DND-41 (cell line): ENCODE measurements at regions not wholly inside any gene's neighbourhood (a gene's known extent, or its start where the extent isn't known, plus 50 kb on each side); places are given as distances from the start of the nearest gene placed in this dataset.

ENCODE experiments used
- ATAC-seq: fragments of 200-7000 bp; cut with Tn5 transposase; 3 replicates; pipeline ENCODE4 v1.9.1; 2021; ENCODE audit warnings: low read depth; ENCODE audit not compliant: insufficient read depth
- DNase-seq: peaks from one replicate; pipeline ENCODE4 v3.0.0-alpha.2; 2020
- H2AFZ ChIP-seq: 2 replicates; pipeline ENCODE4 v1.6.0; 2012; ENCODE audit warnings: low read depth, low read length
- H3K27ac ChIP-seq: 2 replicates; pipeline ENCODE4 v1.5.1; 2012; ENCODE audit warnings: low read length, inconsistent platforms
- H3K27me3 ChIP-seq: fragments of 200-600 bp; sonication (generic); 2 replicates; pipeline ENCODE4 v1.6.0; 2012; ENCODE audit warnings: low read length, mild to moderate bottlenecking, inconsistent platforms; ENCODE audit not compliant: insufficient read depth, poor library complexity
- H3K36me3 ChIP-seq: 2 replicates; pipeline ENCODE4 v1.5.1; 2012; ENCODE audit warnings: low read length, inconsistent platforms; ENCODE audit not compliant: insufficient read depth
- H3K4me1 ChIP-seq: 2 replicates; pipeline ENCODE4 v1.5.1; 2012; ENCODE audit warnings: mild to moderate bottlenecking, low read length; ENCODE audit not compliant: insufficient read depth
- H3K4me2 ChIP-seq: 2 replicates; pipeline ENCODE4 v1.6.0; 2012; ENCODE audit warnings: mild to moderate bottlenecking, moderate library complexity, low read length, inconsistent platforms; ENCODE audit not compliant: insufficient read depth
- H3K4me3 ChIP-seq, 2 experiments: fragments of 200-600 bp in 1 of 2; shearing (Covaris generic) in 1 of 2; 2 replicates each; pipeline ENCODE4 v1.5.1; 2012 to 2016; ENCODE audit warnings: inconsistent platforms in 2 of 2, low read length in 2 of 2, mild to moderate bottlenecking in 2 of 2, low read depth in 1 of 2, moderate library complexity in 1 of 2
- H3K79me2 ChIP-seq: 2 replicates; pipeline ENCODE4 v1.6.0; 2012; ENCODE audit warnings: low read length, inconsistent platforms; ENCODE audit not compliant: insufficient read depth
- H3K9ac ChIP-seq: 2 replicates; pipeline ENCODE4 v1.6.0; 2012; ENCODE audit warnings: low read depth, mild to moderate bottlenecking, inconsistent platforms, low read length, moderate library complexity
- H3K9me3 ChIP-seq: 2 replicates; pipeline ENCODE4 v1.5.1; 2012; ENCODE audit warnings: low read length, moderate library complexity, mild to moderate bottlenecking, inconsistent platforms; ENCODE audit not compliant: insufficient read depth, severe bottlenecking
- H4K20me1 ChIP-seq: 2 replicates; pipeline ENCODE4 v1.6.0; 2012; ENCODE audit warnings: low read length; ENCODE audit not compliant: insufficient read depth
- EZH2 ChIP-seq: IDR thresholded peaks from 3 replicates; pipeline ENCODE4 v1.6.1; 2012; ENCODE audit warnings: borderline replicate concordance, low read depth, mild to moderate bottlenecking, moderate library complexity, low read length, inconsistent platforms; ENCODE audit not compliant: severe bottlenecking
- TF ChIP-seq, protein P1 (sequence below): IDR thresholded peaks from 2 replicates; pipeline ENCODE4 v1.5.1; 2012; ENCODE audit warnings: borderline replicate concordance, low read length, moderate library complexity, mild to moderate bottlenecking; ENCODE audit not compliant: poor library complexity, severe bottlenecking; ENCODE audit errors: extremely low read depth

DNA sequence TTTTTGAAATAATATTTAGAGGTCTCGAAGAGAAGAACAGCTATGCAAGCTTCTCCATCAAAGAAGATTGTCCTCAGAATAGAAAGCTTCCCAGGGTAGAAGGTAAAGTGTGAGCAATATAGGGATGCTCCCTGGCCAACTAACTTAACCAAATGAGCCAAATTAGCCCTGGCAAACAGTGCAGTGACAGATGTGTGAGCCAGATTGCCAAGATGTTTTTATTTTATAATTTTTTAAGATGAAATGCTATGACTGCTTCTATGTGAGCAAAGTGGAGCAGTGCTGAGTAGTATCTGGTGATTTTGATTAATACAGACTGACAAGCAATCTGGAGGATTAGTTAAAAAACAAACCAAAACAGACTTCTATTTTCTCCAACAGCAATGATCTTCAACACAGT is 202.1 kb downstream of the NOVA1 start:
- Histone ChIP-seq H3K27me3 (no peaks in the 10 kb centered on the region), H3K9me3 (no peaks in the 10 kb centered on the region)
- no peak for ATAC-seq

GRCh38 chr14:26394150-26394810 is 203.6 kb downstream of the NOVA1 start:
- Histone ChIP-seq H3K27ac (no peak overlapping the region), H3K27me3 (no peaks in the 10 kb centered on the region), H4K20me1 (no peaks in the 10 kb centered on the region), H3K4me1 (no peaks in the 10 kb centered on the region), H3K79me2 (no peaks in the 10 kb centered on the region), H3K4me2 (no peak overlapping the region), H3K36me3 (no peaks in the 10 kb centered on the region), H3K9ac (no peak overlapping the region), H2AFZ (no peak overlapping the region), H3K4me3 (no peak overlapping the region), H3K9me3 (no peaks in the 10 kb centered on the region)
- DNase-seq, result no peak
- TF ChIP-seq, protein P1, sequence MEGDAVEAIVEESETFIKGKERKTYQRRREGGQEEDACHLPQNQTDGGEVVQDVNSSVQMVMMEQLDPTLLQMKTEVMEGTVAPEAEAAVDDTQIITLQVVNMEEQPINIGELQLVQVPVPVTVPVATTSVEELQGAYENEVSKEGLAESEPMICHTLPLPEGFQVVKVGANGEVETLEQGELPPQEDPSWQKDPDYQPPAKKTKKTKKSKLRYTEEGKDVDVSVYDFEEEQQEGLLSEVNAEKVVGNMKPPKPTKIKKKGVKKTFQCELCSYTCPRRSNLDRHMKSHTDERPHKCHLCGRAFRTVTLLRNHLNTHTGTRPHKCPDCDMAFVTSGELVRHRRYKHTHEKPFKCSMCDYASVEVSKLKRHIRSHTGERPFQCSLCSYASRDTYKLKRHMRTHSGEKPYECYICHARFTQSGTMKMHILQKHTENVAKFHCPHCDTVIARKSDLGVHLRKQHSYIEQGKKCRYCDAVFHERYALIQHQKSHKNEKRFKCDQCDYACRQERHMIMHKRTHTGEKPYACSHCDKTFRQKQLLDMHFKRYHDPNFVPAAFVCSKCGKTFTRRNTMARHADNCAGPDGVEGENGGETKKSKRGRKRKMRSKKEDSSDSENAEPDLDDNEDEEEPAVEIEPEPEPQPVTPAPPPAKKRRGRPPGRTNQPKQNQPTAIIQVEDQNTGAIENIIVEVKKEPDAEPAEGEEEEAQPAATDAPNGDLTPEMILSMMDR, result no peak
- no peak for TF ChIP-seq EZH2
- ATAC-seq, result no peak

More for the DNA sequence above, 202.1 kb downstream of the NOVA1 start:
- no peak for TF ChIP-seq EZH2
- TF ChIP-seq, protein P1, result no peak
- Histone ChIP-seq H4K20me1 (no peaks in the 10 kb centered on the region), H3K4me3 (no peak overlapping the region), H3K36me3 (no peaks in the 10 kb centered on the region), H3K4me2 (no peak overlapping the region), H3K9ac (no peak overlapping the region), H3K79me2 (no peaks in the 10 kb centered on the region), H2AFZ (no peak overlapping the region), H3K27ac (no peak overlapping the region), H3K4me1 (no peaks in the 10 kb centered on the region)
- no peak for DNase-seq

DNA sequence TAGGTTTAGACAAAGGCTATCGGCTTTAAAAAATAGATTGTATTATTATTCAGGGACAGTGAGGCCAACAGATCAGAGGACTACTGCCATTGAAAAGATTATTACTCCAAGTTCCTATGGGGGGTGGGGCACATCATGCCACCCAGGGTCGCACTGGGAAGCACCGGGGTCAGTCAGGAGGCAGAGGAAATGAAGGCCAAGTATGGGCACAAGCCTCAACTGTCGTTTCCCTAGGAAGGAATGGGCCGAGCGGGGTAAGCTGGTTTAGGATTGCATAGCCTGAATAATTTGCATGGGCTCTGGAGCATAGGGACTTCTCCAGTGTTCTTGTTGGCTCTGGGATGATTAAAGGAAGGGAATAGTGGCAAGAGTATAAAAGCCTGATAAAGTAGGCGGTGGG is 205.3 kb downstream of the NOVA1 start:
- H3K9ac ChIP-seq, result no peak overlapping the region
- H3K4me3 ChIP-seq, result no peak overlapping the region
- H3K27me3 ChIP-seq, result no peaks in the 10 kb centered on the region
- no peaks in the 10 kb centered on the region for H3K79me2 ChIP-seq
- no peaks in the 10 kb centered on the region for H3K9me3 ChIP-seq
- H3K4me1 ChIP-seq, result no peaks in the 10 kb centered on the region
- DNase-seq, result no peak
- H4K20me1 ChIP-seq, result no peaks in the 10 kb centered on the region
- no peak overlapping the region for H3K27ac ChIP-seq
- H3K36me3 ChIP-seq, result no peaks in the 10 kb centered on the region
- no peak for TF ChIP-seq EZH2
- TF ChIP-seq, protein P1, result no peak
- no peak overlapping the region for H3K4me2 ChIP-seq
- ATAC-seq, result no peak
- no peak overlapping the region for H2AFZ ChIP-seq
